GM23338 (cell line): ENCODE measurements at regions not wholly inside any gene's neighbourhood (a gene's known extent, or its start where the extent isn't known, plus 50 kb on each side); places are given as distances from the start of the nearest gene placed in this dataset.

Source experiments
- ATAC-seq: fragments of 200-7000 bp; cut with Tn5 transposase; 3 replicates; pipeline ENCODE4 v1.9.1; 2020
- DNase-seq: peaks from one replicate; pipeline ENCODE4 v3.0.0-alpha.2; 2015; ENCODE audit warnings: low spot score
- H2AFZ ChIP-seq: fragments of 200-600 bp; sonication (generic); 2 replicates; pipeline ENCODE4 v1.8.0; 2016; ENCODE audit warnings: antibody characterized with exemption, mild to moderate bottlenecking, moderate library complexity
- H3F3A ChIP-seq: fragments of 200-600 bp; sonication (generic); replicated peaks from 2 replicates; pipeline ENCODE4 v1.8.0; 2017; ENCODE audit warnings: antibody characterized with exemption, mixed run types, low read depth
- H3K27ac ChIP-seq: fragments of 200-600 bp; sonication (generic); 2 replicates; pipeline ENCODE4 v1.6.1; 2016; ENCODE audit warnings: low read depth
- H3K27me3 ChIP-seq: fragments of 200-600 bp; sonication (generic); 2 replicates; pipeline ENCODE4 v1.8.0; 2016; ENCODE audit warnings: mild to moderate bottlenecking, mixed run types, moderate library complexity; ENCODE audit not compliant: insufficient read depth
- H3K36me3 ChIP-seq: fragments of 200-600 bp; sonication (generic); 2 replicates; pipeline ENCODE4 v1.8.0; 2016; ENCODE audit warnings: mild to moderate bottlenecking; ENCODE audit not compliant: insufficient read depth
- H3K4me1 ChIP-seq: fragments of 200-600 bp; sonication (generic); 2 replicates; pipeline ENCODE4 v1.8.0; 2016; ENCODE audit warnings: mild to moderate bottlenecking, moderate library complexity; ENCODE audit not compliant: insufficient read depth
- H3K4me2 ChIP-seq: fragments of 200-600 bp; sonication (generic); 2 replicates; pipeline ENCODE4 v1.7.1; 2017; ENCODE audit warnings: mixed run types
- H3K4me3 ChIP-seq: fragments of 200-600 bp; sonication (generic); 2 replicates; pipeline ENCODE4 v1.6.1; 2016; ENCODE audit warnings: mixed run types
- H3K79me2 ChIP-seq: fragments of 200-600 bp; sonication (generic); replicated peaks from 2 replicates; pipeline ENCODE4 v1.8.0; 2017; ENCODE audit warnings: mild to moderate bottlenecking; ENCODE audit not compliant: insufficient read depth
- H3K9me2 ChIP-seq: fragments of 200-600 bp; sonication (generic); 2 replicates; pipeline ENCODE4 v1.8.0; 2017; ENCODE audit not compliant: insufficient read depth
- H4K20me1 ChIP-seq: fragments of 200-600 bp; sonication (generic); replicated peaks from 2 replicates; pipeline ENCODE4 v1.8.0; 2017; ENCODE audit warnings: mild to moderate bottlenecking; ENCODE audit not compliant: insufficient read depth
- H3K27ac Mint-ChIP-seq: 2 replicates; pipeline ENCODE4 v1.8.0; 2020; ENCODE audit warnings: inconsistent platforms, mild to moderate bottlenecking, moderate library complexity, mixed read lengths
- H3K27me3 Mint-ChIP-seq: 3 replicates; pipeline ENCODE4 v1.8.0; 2022; ENCODE audit warnings: low read depth, mild to moderate bottlenecking, moderate library complexity, mixed read lengths, inconsistent platforms; ENCODE audit not compliant: insufficient read depth, poor library complexity
- H3K36me3 Mint-ChIP-seq: 3 replicates; pipeline ENCODE4 v1.8.0; 2021; ENCODE audit warnings: low read depth, mild to moderate bottlenecking, inconsistent platforms, moderate library complexity, mixed read lengths
- H3K4me1 Mint-ChIP-seq: 3 replicates; pipeline ENCODE4 v1.8.0; 2020; ENCODE audit warnings: mild to moderate bottlenecking, inconsistent platforms, mixed read lengths
- H3K4me3 Mint-ChIP-seq: 3 replicates; pipeline ENCODE4 v1.8.0; 2021; ENCODE audit warnings: moderate library complexity, mild to moderate bottlenecking, inconsistent platforms, mixed read lengths
- H3K9me3 Mint-ChIP-seq: 3 replicates; pipeline ENCODE4 v1.8.0; 2020; ENCODE audit warnings: moderate library complexity, mild to moderate bottlenecking, inconsistent platforms, mixed read lengths
- ETS1 ChIP-seq: IDR thresholded peaks from 2 replicates; pipeline ENCODE4 v1.6.1; 2016; ENCODE audit warnings: antibody characterized with exemption
- EZH2 ChIP-seq: fragments of 200-600 bp; sonication (generic); IDR thresholded peaks from one replicate; pipeline ENCODE4 v1.8.0; 2017; ENCODE audit warnings: antibody characterized with exemption, mild to moderate bottlenecking, low read depth; ENCODE audit not compliant: unreplicated experiment
- JUNB ChIP-seq: IDR thresholded peaks from one replicate; pipeline ENCODE4 v1.6.1; 2016; ENCODE audit warnings: antibody characterized with exemption; ENCODE audit not compliant: unreplicated experiment
- NANOG ChIP-seq: IDR thresholded peaks from 2 replicates; pipeline ENCODE4 v1.6.1; 2016; ENCODE audit warnings: antibody characterized with exemption, borderline replicate concordance
- ZNF331 ChIP-seq: fragments of 250-450 bp; sonication (Bioruptor Pico); IDR thresholded peaks from 2 replicates; pipeline ENCODE4 v1.5.0; 2020; ENCODE audit warnings: low read depth, mild to moderate bottlenecking, moderate library complexity
- TF ChIP-seq, protein P1 (sequence below): fragments of 250-450 bp; sonication (Bioruptor Pico); IDR thresholded peaks from 2 replicates; pipeline ENCODE4 v1.5.0; 2020; ENCODE audit warnings: mild to moderate bottlenecking, moderate library complexity
- TF ChIP-seq, protein P2 (sequence below), 2 experiments: fragments of 200-600 bp in 1 of 2; sonication (generic) in 1 of 2; conservative IDR thresholded peaks; 2 replicates each; pipeline versions ENCODE4 v1.5.1 to v1.6.1; 2016 to 2017; ENCODE audit warnings: antibody characterized with exemption in 2 of 2, low read depth in 2 of 2, mild to moderate bottlenecking in 2 of 2, moderate library complexity in 1 of 2

DNA sequence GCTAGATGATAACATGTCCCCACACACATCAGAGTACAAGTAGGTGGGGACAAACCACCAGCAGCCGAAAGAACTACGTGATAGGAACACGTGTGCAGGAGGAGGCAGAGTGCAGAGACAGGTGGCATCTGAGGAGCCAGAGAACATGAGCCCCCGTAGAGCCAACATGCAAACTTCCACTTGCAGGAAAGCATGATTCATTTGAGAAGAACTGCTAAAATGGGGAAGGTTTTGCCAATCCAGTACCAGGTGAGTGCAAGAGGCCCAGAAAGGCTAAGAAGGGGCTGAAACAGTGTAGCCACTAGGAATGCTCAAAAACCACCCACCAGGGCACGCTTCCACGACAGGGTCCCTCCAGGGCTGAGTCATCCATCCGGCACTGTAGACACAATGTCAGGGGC is 149.8 kb upstream of the TENM3 start (continued):
- TF ChIP-seq, protein P1, sequence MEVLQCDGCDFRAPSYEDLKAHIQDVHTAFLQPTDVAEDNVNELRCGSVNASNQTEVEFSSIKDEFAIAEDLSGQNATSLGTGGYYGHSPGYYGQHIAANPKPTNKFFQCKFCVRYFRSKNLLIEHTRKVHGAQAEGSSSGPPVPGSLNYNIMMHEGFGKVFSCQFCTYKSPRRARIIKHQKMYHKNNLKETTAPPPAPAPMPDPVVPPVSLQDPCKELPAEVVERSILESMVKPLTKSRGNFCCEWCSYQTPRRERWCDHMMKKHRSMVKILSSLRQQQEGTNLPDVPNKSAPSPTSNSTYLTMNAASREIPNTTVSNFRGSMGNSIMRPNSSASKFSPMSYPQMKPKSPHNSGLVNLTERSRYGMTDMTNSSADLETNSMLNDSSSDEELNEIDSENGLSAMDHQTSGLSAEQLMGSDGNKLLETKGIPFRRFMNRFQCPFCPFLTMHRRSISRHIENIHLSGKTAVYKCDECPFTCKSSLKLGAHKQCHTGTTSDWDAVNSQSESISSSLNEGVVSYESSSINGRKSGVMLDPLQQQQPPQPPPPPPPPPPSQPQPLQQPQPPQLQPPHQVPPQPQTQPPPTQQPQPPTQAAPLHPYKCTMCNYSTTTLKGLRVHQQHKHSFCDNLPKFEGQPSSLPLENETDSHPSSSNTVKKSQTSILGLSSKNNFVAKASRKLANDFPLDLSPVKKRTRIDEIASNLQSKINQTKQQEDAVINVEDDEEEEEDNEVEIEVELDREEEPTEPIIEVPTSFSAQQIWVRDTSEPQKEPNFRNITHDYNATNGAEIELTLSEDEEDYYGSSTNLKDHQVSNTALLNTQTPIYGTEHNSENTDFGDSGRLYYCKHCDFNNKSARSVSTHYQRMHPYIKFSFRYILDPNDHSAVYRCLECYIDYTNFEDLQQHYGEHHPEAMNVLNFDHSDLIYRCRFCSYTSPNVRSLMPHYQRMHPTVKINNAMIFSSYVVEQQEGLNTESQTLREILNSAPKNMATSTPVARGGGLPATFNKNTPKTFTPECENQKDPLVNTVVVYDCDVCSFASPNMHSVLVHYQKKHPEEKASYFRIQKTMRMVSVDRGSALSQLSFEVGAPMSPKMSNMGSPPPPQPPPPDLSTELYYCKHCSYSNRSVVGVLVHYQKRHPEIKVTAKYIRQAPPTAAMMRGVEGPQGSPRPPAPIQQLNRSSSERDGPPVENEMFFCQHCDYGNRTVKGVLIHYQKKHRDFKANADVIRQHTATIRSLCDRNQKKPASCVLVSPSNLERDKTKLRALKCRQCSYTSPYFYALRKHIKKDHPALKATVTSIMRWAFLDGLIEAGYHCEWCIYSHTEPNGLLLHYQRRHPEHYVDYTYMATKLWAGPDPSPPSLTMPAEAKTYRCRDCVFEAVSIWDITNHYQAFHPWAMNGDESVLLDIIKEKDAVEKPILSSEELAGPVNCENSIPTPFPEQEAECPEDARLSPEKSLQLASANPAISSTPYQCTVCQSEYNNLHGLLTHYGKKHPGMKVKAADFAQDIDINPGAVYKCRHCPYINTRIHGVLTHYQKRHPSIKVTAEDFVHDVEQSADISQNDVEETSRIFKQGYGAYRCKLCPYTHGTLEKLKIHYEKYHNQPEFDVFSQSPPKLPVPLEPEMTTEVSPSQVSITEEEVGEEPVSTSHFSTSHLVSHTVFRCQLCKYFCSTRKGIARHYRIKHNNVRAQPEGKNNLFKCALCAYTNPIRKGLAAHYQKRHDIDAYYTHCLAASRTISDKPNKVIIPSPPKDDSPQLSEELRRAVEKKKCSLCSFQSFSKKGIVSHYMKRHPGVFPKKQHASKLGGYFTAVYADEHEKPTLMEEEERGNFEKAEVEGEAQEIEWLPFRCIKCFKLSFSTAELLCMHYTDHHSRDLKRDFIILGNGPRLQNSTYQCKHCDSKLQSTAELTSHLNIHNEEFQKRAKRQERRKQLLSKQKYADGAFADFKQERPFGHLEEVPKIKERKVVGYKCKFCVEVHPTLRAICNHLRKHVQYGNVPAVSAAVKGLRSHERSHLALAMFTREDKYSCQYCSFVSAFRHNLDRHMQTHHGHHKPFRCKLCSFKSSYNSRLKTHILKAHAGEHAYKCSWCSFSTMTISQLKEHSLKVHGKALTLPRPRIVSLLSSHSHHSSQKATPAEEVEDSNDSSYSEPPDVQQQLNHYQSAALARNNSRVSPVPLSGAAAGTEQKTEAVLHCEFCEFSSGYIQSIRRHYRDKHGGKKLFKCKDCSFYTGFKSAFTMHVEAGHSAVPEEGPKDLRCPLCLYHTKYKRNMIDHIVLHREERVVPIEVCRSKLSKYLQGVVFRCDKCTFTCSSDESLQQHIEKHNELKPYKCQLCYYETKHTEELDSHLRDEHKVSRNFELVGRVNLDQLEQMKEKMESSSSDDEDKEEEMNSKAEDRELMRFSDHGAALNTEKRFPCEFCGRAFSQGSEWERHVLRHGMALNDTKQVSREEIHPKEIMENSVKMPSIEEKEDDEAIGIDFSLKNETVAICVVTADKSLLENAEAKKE (CRISPR knock-in tag): no peak
- TF ChIP-seq ETS1: no peak
- no peak for TF ChIP-seq NANOG
- TF ChIP-seq ZNF331 (CRISPR knock-in tag): no peak

DNA sequence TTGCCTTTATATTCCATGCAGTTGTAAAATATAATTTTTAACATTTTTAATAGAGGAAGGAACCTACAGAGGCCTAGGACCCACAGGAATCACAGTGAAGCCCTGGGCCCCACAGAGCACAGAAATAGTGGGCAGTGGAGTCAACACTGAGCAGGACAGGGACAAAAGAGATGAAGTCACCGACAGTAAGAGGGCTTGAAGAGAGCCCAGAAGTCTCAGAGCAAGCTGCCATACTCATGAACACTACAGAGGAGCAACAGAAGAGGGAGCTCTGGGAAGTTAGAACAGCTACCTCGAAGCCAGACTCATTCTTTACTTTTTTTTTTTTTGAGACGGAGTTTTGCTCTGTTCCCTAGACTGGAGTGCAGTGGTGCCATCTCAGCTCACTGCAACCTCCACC is 149.3 kb upstream of the TENM3 start:
- Mint-ChIP-seq H3K9me3 (no peaks in the 10 kb centered on the region; the same call in 2 of the 3 replicates), H3K4me1 (peaks cover 9% of the 10 kb centered on the region), H3K4me3 (no peak overlapping the region), H3K36me3 (no peaks in the 10 kb centered on the region), H3K27me3 (peaks cover 2% of the 10 kb centered on the region), H3K27ac (no peak overlapping the region)
- no peak overlapping the region for H3K4me3 ChIP-seq
- no peaks in the 10 kb centered on the region for H3K79me2 ChIP-seq
- H3K9me2 ChIP-seq: no peaks in the 10 kb centered on the region
- H4K20me1 ChIP-seq: no peaks in the 10 kb centered on the region
- H3K27me3 ChIP-seq: no peaks in the 10 kb centered on the region
- H3F3A ChIP-seq: no peaks in the 10 kb centered on the region
- H3K36me3 ChIP-seq: no peaks in the 10 kb centered on the region
- H3K4me1 ChIP-seq: peaks cover 6% of the 10 kb centered on the region; the same call in 1 of the 2 replicates
- no peak overlapping the region for H3K27ac ChIP-seq
- ATAC-seq (no peak), DNase-seq (peak; percentile 32)
- H2AFZ ChIP-seq: peak overlapping the region; percentile 48; the same call in 1 of the 2 replicates
- no peak overlapping the region for H3K4me2 ChIP-seq
- no peak for TF ChIP-seq EZH2
- TF ChIP-seq, protein P1 (CRISPR knock-in tag): no peak
- TF ChIP-seq JUNB: no peak
- TF ChIP-seq, protein P2, sequence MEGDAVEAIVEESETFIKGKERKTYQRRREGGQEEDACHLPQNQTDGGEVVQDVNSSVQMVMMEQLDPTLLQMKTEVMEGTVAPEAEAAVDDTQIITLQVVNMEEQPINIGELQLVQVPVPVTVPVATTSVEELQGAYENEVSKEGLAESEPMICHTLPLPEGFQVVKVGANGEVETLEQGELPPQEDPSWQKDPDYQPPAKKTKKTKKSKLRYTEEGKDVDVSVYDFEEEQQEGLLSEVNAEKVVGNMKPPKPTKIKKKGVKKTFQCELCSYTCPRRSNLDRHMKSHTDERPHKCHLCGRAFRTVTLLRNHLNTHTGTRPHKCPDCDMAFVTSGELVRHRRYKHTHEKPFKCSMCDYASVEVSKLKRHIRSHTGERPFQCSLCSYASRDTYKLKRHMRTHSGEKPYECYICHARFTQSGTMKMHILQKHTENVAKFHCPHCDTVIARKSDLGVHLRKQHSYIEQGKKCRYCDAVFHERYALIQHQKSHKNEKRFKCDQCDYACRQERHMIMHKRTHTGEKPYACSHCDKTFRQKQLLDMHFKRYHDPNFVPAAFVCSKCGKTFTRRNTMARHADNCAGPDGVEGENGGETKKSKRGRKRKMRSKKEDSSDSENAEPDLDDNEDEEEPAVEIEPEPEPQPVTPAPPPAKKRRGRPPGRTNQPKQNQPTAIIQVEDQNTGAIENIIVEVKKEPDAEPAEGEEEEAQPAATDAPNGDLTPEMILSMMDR (conservative IDR thresholded peaks at IDR 0.05; ENCODE audit: low read depth in 2 of 2): peak; percentile 14 to 37; a peak in 2 of 4 replicates
